GM06990 (cell line): ENCODE measurements at regions not wholly inside any gene's neighbourhood (a gene's known extent, or its start where the extent isn't known, plus 50 kb on each side); places are given as distances from the start of the nearest gene placed in this dataset.

ENCODE experiments used
- DNase-seq: peaks from one replicate; pipeline ENCODE4 v3.0.0-alpha.2; 2011; ENCODE audit not compliant: insufficient read length; ENCODE audit errors: extremely low read depth
- H3K27me3 ChIP-seq: replicated peaks from 2 replicates; pipeline ENCODE4 v1.6.0; 2011; ENCODE audit warnings: low read length; ENCODE audit not compliant: control insufficient read depth, insufficient read depth
- H3K36me3 ChIP-seq: 2 replicates; pipeline ENCODE4 v1.5.1; 2011; ENCODE audit warnings: low read length; ENCODE audit not compliant: control insufficient read depth, insufficient read depth
- H3K4me3 ChIP-seq: replicated peaks from 2 replicates; pipeline ENCODE4 v1.5.1; 2011; ENCODE audit warnings: low read depth, mild to moderate bottlenecking, control low read depth, low read length
- CTCF ChIP-seq: IDR thresholded peaks from 2 replicates; pipeline ENCODE4 v1.5.1; 2011; ENCODE audit warnings: low read length, control low read depth, mild to moderate bottlenecking, inconsistent platforms; ENCODE audit not compliant: insufficient read depth, poor library complexity, severe bottlenecking

GRCh38 chr12:131565267-131566015, 145.4 kb upstream of the SFSWAP start:
- TF ChIP-seq CTCF: no peak
- Histone ChIP-seq H3K4me3 (no peak overlapping the region), H3K36me3 (no peaks in the 10 kb centered on the region), H3K27me3 (no peaks in the 10 kb centered on the region; the same call in 1 of the 2 replicates)
- DNase-seq: no peak

- Histone ChIP-seq H3K27me3 (no peaks in the 10 kb centered on the region; the same call in 1 of the 2 replicates), H3K4me3 (no peak overlapping the region), H3K36me3 (no peaks in the 10 kb centered on the region)
- TF ChIP-seq CTCF: no peak
- DNase-seq: no peak
These were observed 142.6 kb upstream of the SFSWAP start for GRCh38 chr12:131568336-131568735.

- H3K4me3 ChIP-seq: no peak overlapping the region
- no peaks in the 10 kb centered on the region for H3K36me3 ChIP-seq
- H3K27me3 ChIP-seq: no peaks in the 10 kb centered on the region; the same call in 1 of the 2 replicates
- TF ChIP-seq CTCF: no peak
- no peak for DNase-seq
These were observed 140.3 kb upstream of the SFSWAP start for GRCh38 chr12:131570596-131570995.

GRCh38 chr12:131571827-131572226, 139.1 kb upstream of the SFSWAP start:
- no peak for TF ChIP-seq CTCF
- Histone ChIP-seq H3K27me3 (no peaks in the 10 kb centered on the region; the same call in none of the 2 replicates), H3K36me3 (no peaks in the 10 kb centered on the region), H3K4me3 (no peak overlapping the region)
- no peak for DNase-seq

- TF ChIP-seq CTCF: no peak
- DNase-seq: no peak
These were observed 138.3 kb upstream of the SFSWAP start for GRCh38 chr12:131572626-131573025.

More at GRCh38 chr12:131572626-131573025, 138.3 kb upstream of the SFSWAP start:
- Histone ChIP-seq H3K36me3 (no peaks in the 10 kb centered on the region), H3K4me3 (no peak overlapping the region), H3K27me3 (no peaks in the 10 kb centered on the region; the same call in none of the 2 replicates)
